GM19395 (cell line): ENCODE measurements at regions not wholly inside any gene's neighbourhood (a gene's known extent, or its start where the extent isn't known, plus 50 kb on each side); places are given as distances from the start of the nearest gene placed in this dataset.
A peak's percentile ranks its signal among the peaks of the same experiment; 100 is the strongest.

Experiments
- ATAC-seq: cut with Tn5 transposase; IDR thresholded peaks from one replicate; pipeline ENCODE4 v1.9.1; 2021; ENCODE audit warnings: mild to moderate bottlenecking, moderate library complexity; ENCODE audit not compliant: unreplicated experiment

- ATAC-seq = no peak
Measured at GRCh38 chr2:12269041-12269972, 447.4 kb upstream of the TRIB2 start.

- peak; percentile 82 for ATAC-seq
Measured at GRCh38 chr2:12270876-12271588, 445.7 kb upstream of the TRIB2 start.

GRCh38 chr2:12271589-12271984 lies 445.1 kb upstream of the TRIB2 start:
- ATAC-seq = peak; percentile 67

- ATAC-seq = peak; percentile 40
Measured at GRCh38 chr2:12273111-12273510, 443.6 kb upstream of the TRIB2 start.

GRCh38 chr2:12274591-12274990 lies 442.1 kb upstream of the TRIB2 start:
- ATAC-seq = no peak

GRCh38 chr2:12277241-12278034 lies 439.3 kb upstream of the TRIB2 start:
- no peak for ATAC-seq

- ATAC-seq = no peak
Measured at GRCh38 chr2:12278217-12278750, 438.5 kb upstream of the TRIB2 start.

- peak; percentile 89 for ATAC-seq
Measured at GRCh38 chr2:12282780-12283695, 433.7 kb upstream of the TRIB2 start.

- no peak for ATAC-seq
Measured at GRCh38 chr2:12284037-12284436, 432.7 kb upstream of the TRIB2 start.

- no peak for ATAC-seq
Measured at GRCh38 chr2:12284487-12284886, 432.2 kb upstream of the TRIB2 start.

GRCh38 chr2:12286347-12286746 lies 430.4 kb upstream of the TRIB2 start:
- ATAC-seq = no peak

GRCh38 chr2:12287220-12287751 lies 429.4 kb upstream of the TRIB2 start:
- no peak for ATAC-seq

GRCh38 chr2:12288048-12288447 lies 428.7 kb upstream of the TRIB2 start:
- no peak for ATAC-seq

- ATAC-seq = no peak
Measured at GRCh38 chr2:12289120-12289802, 427.5 kb upstream of the TRIB2 start.

GRCh38 chr2:12291303-12291702 lies 425.4 kb upstream of the TRIB2 start:
- ATAC-seq = no peak

GRCh38 chr2:12293874-12294273 lies 422.9 kb upstream of the TRIB2 start:
- ATAC-seq = peak; percentile 99

- ATAC-seq = no peak
Measured at GRCh38 chr2:12295856-12296519, 420.7 kb upstream of the TRIB2 start.

GRCh38 chr2:12296915-12297314 lies 419.8 kb upstream of the TRIB2 start:
- no peak for ATAC-seq

- ATAC-seq = no peak
Measured at GRCh38 chr2:12298352-12298751, 418.4 kb upstream of the TRIB2 start.
